Osteoblast (primary cell): ENCODE measurements at regions not wholly inside any gene's neighbourhood (a gene's known extent, or its start where the extent isn't known, plus 50 kb on each side); places are given as distances from the start of the nearest gene placed in this dataset.

Experiments
- DNase-seq: peaks from one replicate; pipeline ENCODE4 v3.0.0; 2011; ENCODE audit warnings: low spot score, mixed read lengths; ENCODE audit not compliant: insufficient read length; ENCODE audit errors: missing footprints
- H2AFZ ChIP-seq: 2 replicates; pipeline ENCODE4 v1.6.0; 2011; ENCODE audit warnings: mild to moderate bottlenecking, low read length
- H3K27ac ChIP-seq: 2 replicates; pipeline ENCODE4 v1.5.1; 2011; ENCODE audit warnings: mild to moderate bottlenecking, low read depth, low read length, moderate library complexity
- H3K27me3 ChIP-seq: 2 replicates; pipeline ENCODE4 v1.6.0; 2012; ENCODE audit warnings: mild to moderate bottlenecking, control low read depth, inconsistent platforms, low read length, moderate library complexity; ENCODE audit not compliant: insufficient read depth
- H3K36me3 ChIP-seq: 2 replicates; pipeline ENCODE4 v1.5.1; 2011; ENCODE audit warnings: mild to moderate bottlenecking, low read length, control low read depth, moderate library complexity; ENCODE audit not compliant: insufficient read depth
- H3K4me1 ChIP-seq: 2 replicates; pipeline ENCODE4 v1.5.1; 2011; ENCODE audit warnings: mild to moderate bottlenecking, low read length, control low read depth, moderate library complexity; ENCODE audit not compliant: insufficient read depth
- H3K4me2 ChIP-seq: 2 replicates; pipeline ENCODE4 v1.6.0; 2011; ENCODE audit warnings: mild to moderate bottlenecking, low read length; ENCODE audit not compliant: insufficient read depth
- H3K4me3 ChIP-seq: fragments of 200-600 bp; sonication (generic); 3 replicates; pipeline ENCODE4 v1.5.1; 2012; ENCODE audit warnings: mild to moderate bottlenecking, low read length, inconsistent platforms; ENCODE audit not compliant: insufficient read depth
- H3K79me2 ChIP-seq: 2 replicates; pipeline ENCODE4 v1.6.0; 2012; ENCODE audit warnings: mild to moderate bottlenecking, low read length, control low read depth, inconsistent platforms; ENCODE audit not compliant: insufficient read depth
- H3K9me3 ChIP-seq: 2 replicates; pipeline ENCODE4 v1.5.1; 2011; ENCODE audit warnings: low read depth, low read length, control low read depth
- H4K20me1 ChIP-seq: 2 replicates; pipeline ENCODE4 v1.6.0; 2012; ENCODE audit warnings: mild to moderate bottlenecking, low read length, control low read depth; ENCODE audit not compliant: insufficient read depth
- TF ChIP-seq, protein P1 (sequence below): IDR thresholded peaks from 2 replicates; pipeline ENCODE4 v1.5.1; 2011; ENCODE audit warnings: mild to moderate bottlenecking, low read depth, low read length, moderate library complexity; ENCODE audit errors: extremely low read depth

GRCh38 chr4:45910511-45910910 lies 213.3 kb downstream of the GABRG1 start:
- no peak overlapping the region for H2AFZ ChIP-seq
- no peaks in the 10 kb centered on the region for H3K4me1 ChIP-seq
- TF ChIP-seq, protein P1, sequence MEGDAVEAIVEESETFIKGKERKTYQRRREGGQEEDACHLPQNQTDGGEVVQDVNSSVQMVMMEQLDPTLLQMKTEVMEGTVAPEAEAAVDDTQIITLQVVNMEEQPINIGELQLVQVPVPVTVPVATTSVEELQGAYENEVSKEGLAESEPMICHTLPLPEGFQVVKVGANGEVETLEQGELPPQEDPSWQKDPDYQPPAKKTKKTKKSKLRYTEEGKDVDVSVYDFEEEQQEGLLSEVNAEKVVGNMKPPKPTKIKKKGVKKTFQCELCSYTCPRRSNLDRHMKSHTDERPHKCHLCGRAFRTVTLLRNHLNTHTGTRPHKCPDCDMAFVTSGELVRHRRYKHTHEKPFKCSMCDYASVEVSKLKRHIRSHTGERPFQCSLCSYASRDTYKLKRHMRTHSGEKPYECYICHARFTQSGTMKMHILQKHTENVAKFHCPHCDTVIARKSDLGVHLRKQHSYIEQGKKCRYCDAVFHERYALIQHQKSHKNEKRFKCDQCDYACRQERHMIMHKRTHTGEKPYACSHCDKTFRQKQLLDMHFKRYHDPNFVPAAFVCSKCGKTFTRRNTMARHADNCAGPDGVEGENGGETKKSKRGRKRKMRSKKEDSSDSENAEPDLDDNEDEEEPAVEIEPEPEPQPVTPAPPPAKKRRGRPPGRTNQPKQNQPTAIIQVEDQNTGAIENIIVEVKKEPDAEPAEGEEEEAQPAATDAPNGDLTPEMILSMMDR, result no peak
- H3K36me3 ChIP-seq, result no peaks in the 10 kb centered on the region
- H3K9me3 ChIP-seq, result no peaks in the 10 kb centered on the region
- no peak for DNase-seq
- no peaks in the 10 kb centered on the region for H3K27me3 ChIP-seq
- no peak overlapping the region for H3K4me2 ChIP-seq
- H4K20me1 ChIP-seq, result no peaks in the 10 kb centered on the region
- H3K27ac ChIP-seq, result no peak overlapping the region
- H3K4me3 ChIP-seq, result no peak overlapping the region
- H3K79me2 ChIP-seq, result no peaks in the 10 kb centered on the region

DNA sequence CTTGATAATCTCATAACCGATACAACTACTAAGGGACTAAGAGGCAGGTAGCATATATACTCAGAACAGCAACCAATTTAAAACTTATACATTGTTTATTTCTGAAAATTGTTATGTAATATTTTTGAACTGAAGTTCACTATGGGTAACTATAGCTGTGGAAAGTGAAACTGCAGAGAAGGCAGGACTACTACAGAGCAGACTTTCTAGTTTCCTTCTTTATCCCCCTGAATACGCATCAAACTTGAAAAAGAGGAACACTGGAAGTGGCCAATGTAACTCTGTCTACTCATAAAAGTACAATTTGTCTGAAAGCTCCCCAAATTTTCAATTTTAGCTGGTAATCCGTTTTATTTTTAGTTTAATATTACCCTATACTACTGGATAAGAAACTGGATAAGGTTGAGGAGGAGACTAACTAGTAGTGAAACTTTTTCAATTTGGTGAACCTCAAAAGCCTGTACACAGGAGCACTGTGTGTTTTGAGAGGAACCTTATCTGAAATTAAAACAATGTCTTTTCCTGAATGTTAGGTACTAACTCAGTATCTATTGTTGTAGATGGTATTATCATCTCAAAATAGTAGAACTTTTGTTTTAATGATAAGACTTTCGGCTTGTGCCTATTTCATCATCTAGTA lies 225.8 kb downstream of the GABRG1 start:
- Histone ChIP-seq H3K27ac (no peak overlapping the region), H3K4me2 (no peak overlapping the region), H3K79me2 (no peaks in the 10 kb centered on the region), H3K9me3 (peaks cover 5% of the 10 kb centered on the region), H3K36me3 (no peaks in the 10 kb centered on the region), H4K20me1 (no peaks in the 10 kb centered on the region), H3K27me3 (no peaks in the 10 kb centered on the region), H3K4me1 (no peaks in the 10 kb centered on the region), H3K4me3 (no peak overlapping the region), H2AFZ (no peak overlapping the region)
- no peak for DNase-seq
- TF ChIP-seq, protein P1, result no peak

DNA sequence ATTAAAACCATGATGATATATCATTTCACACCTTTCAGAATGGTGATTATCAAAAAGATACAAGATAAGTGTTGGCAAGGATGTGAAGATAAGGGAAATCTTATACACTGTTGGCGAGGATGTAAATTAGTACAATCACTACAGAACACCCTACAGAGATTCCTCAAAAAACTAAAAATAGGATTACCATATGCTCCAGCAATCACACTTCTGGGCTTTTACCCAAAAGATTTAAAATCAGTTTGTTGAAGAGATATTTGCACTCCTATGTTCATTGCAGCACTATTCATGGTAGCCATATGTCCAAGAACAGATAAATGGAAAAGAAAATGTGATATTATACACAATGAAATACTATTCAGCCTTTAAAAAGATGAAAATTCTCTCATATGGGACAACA lies 240.4 kb downstream of the GABRG1 start:
- Histone ChIP-seq H3K9me3 (no peaks in the 10 kb centered on the region), H3K79me2 (no peaks in the 10 kb centered on the region), H2AFZ (no peak overlapping the region), H3K27me3 (no peaks in the 10 kb centered on the region), H3K4me2 (no peak overlapping the region), H3K36me3 (no peaks in the 10 kb centered on the region), H3K4me1 (no peaks in the 10 kb centered on the region), H4K20me1 (no peaks in the 10 kb centered on the region), H3K27ac (no peak overlapping the region), H3K4me3 (no peak overlapping the region)
- TF ChIP-seq, protein P1, result no peak
- DNase-seq, result no peak

- DNase-seq, result no peak
- H2AFZ ChIP-seq, result no peak overlapping the region
- no peak overlapping the region for H3K27ac ChIP-seq
- H4K20me1 ChIP-seq, result no peaks in the 10 kb centered on the region
- H3K4me3 ChIP-seq, result no peak overlapping the region
- no peaks in the 10 kb centered on the region for H3K79me2 ChIP-seq
- no peaks in the 10 kb centered on the region for H3K9me3 ChIP-seq
- H3K4me1 ChIP-seq, result no peaks in the 10 kb centered on the region
- H3K4me2 ChIP-seq, result no peak overlapping the region
- H3K36me3 ChIP-seq, result no peaks in the 10 kb centered on the region
- TF ChIP-seq, protein P1, result no peak
- H3K27me3 ChIP-seq, result no peaks in the 10 kb centered on the region
Measured at GRCh38 chr4:45876235-45876890, 247.5 kb downstream of the GABRG1 start.
